Stimulated activated CD4-positive, alpha-beta T cell treated with anti-CD3 and anti-CD28 coated beads, Interleukin-12 subunit alpha, Interleukin-12 subunit beta, amount 100 ng/mL, for 4 hours (primary cell): ENCODE measurements at regions not wholly inside any gene's neighbourhood (a gene's known extent, or its start where the extent isn't known, plus 50 kb on each side); places are given as distances from the start of the nearest gene placed in this dataset.

Experiments
- DNase-seq: peaks from one replicate; pipeline ENCODE4 v3.0.0-alpha.2; 2020

- DNase-seq: no peak
Measured at GRCh38 chr10:126851414-126852108, 53.7 kb upstream of the DOCK1 start.

DNA sequence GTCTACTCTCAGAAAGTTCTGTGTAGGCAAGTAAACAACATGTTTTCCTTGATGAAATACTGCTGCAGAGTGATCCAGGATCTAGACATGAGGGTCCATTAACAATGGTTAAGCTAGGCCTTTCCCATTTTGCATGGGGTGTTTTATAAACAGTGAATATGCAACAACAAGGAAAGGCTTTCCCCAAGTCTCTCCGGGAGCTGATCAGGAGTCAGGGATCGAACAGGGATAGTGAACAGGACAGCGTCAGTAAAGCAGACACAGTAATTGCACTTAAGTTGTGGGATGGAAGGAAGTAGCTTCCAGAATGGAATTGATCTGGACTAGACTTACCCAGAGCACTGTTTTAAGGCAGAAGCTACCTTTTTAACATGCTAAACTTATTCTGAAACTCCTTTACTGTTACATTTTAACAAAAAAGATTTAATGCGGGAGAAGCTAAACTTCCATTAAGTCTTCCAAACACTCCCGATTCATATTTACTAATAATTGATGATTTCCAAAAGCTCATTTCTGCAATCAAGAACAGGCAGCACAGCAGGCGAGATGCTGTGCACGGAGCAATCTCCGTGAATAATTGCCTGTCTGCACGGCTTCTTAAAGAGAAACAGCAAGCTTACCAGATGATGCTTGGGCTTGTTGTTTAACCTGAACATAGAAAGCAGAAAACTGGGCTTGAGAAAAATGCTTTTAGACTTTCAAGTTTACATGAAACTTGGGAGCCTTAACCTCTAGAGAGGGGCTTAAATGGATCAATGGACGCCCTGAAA lies 50.3 kb upstream of the DOCK1 start:
- DNase-seq: no peak
